K562 (cell line): ENCODE measurements at regions not wholly inside any gene's neighbourhood (a gene's known extent, or its start where the extent isn't known, plus 50 kb on each side); places are given as distances from the start of the nearest gene placed in this dataset.

Experiments
- ATAC-seq: fragments of 200-7000 bp; cut with Tn5 transposase; 3 replicates; pipeline ENCODE4 v1.9.1; 2020; ENCODE audit warnings: moderate library complexity
- BruUV-seq: library from RNA; stranded (reverse); fragments of 400-500 nt; replicated peaks from 2 replicates; lab custom pipeline; 2021; lab: Mats Ljungman, UMichigan
- CTCF ChIA-PET: fragments of 300-600 bp; formaldehyde crosslinking; extraction: SDS; loops from one replicate; lab custom pipeline; 2021; ENCODE audit warnings: low intra/inter-chr PET ratio; lab: Yijun Ruan, JAX
- POLR2A ChIA-PET: fragments of 300-600, 350-650 bp; sonication (Branson Sonifier 250); formaldehyde crosslinking; extraction: SDS; loops from one replicate; lab custom pipeline; 2021; ENCODE audit warnings: antibody characterized with exemption, inconsistent platforms; lab: Yijun Ruan, JAX
- DNase-seq, 4 experiments: peaks; one replicate each; pipeline versions ENCODE4 v3.0.0 to v3.0.0-alpha.2; 2011 to 2018; ENCODE audit warnings: low spot score in 3 of 4, mixed read lengths in 3 of 4; ENCODE audit errors: extremely low read depth in 1 of 4
- FAIRE-seq: peaks from 2 replicates; lab custom pipeline; 2011; peaks lifted over from hg19 to GRCh38; lab: Jason Lieb, UNC
- H2AFZ ChIP-seq: 2 replicates; pipeline ENCODE4 v1.6.0; 2011; ENCODE audit warnings: low read depth, low read length, control low read depth, inconsistent platforms
- H3K27ac ChIP-seq: fragments of 200-600 bp; 3 replicates; pipeline ENCODE4 v1.8.0; 2011; ENCODE audit warnings: low read depth, mild to moderate bottlenecking, control low read depth, inconsistent platforms, low read length, moderate library complexity, mixed read lengths; ENCODE audit errors: extremely low read depth
- H3K27me3 ChIP-seq, 2 experiments: fragments of 300-600 bp in 1 of 2; 2 replicates in 1 of 2; 3 replicates in 1 of 2; pipeline versions ENCODE4 v1.6.0 to v1.8.0; 2011; ENCODE audit warnings: inconsistent platforms in 2 of 2, low read length in 2 of 2, mild to moderate bottlenecking in 1 of 2, mixed read lengths in 1 of 2, moderate library complexity in 1 of 2; ENCODE audit not compliant: control insufficient read depth in 2 of 2, insufficient read depth in 2 of 2
- H3K36me3 ChIP-seq: fragments of 300-600 bp; 3 replicates; pipeline ENCODE4 v1.8.0; 2011; ENCODE audit warnings: mild to moderate bottlenecking, low read length, inconsistent platforms; ENCODE audit not compliant: control insufficient read depth, insufficient read depth
- H3K4me1 ChIP-seq, 2 experiments: fragments of 200-600 bp in 1 of 2; replicated peaks in 1 of 2; 2 replicates in 1 of 2; 3 replicates in 1 of 2; pipeline versions ENCODE4 v1.5.1 to v1.8.0; 2011; ENCODE audit warnings: inconsistent platforms in 2 of 2, low read length in 2 of 2, mild to moderate bottlenecking in 1 of 2, mixed read lengths in 1 of 2, moderate library complexity in 1 of 2; ENCODE audit not compliant: control insufficient read depth in 2 of 2, insufficient read depth in 2 of 2
- H3K4me2 ChIP-seq: 2 replicates; pipeline ENCODE4 v1.6.1; 2011; ENCODE audit warnings: low read length, control low read depth, inconsistent platforms, mixed read lengths; ENCODE audit not compliant: insufficient read depth
- H3K4me3 ChIP-seq: fragments of 200-600 bp; sonication (generic), shearing (Covaris generic); 2 replicates; pipeline ENCODE4 v1.5.1; 2016; ENCODE audit warnings: control low read depth, inconsistent platforms
- H3K79me2 ChIP-seq: fragments of 200-600 bp; 3 replicates; pipeline ENCODE4 v1.8.0; 2011; ENCODE audit warnings: low read length, inconsistent platforms; ENCODE audit not compliant: control insufficient read depth, insufficient read depth
- H3K9ac ChIP-seq, 2 experiments: 2 replicates each; pipeline versions ENCODE4 v1.6.0 to v1.6.1; 2011; ENCODE audit warnings: low read depth in 2 of 2, low read length in 2 of 2, control low read depth in 1 of 2, inconsistent platforms in 1 of 2, mild to moderate bottlenecking in 1 of 2, mixed read lengths in 1 of 2; ENCODE audit not compliant: insufficient read depth in 1 of 2
- H3K9me1 ChIP-seq: one replicate; pipeline ENCODE4 v1.6.0; 2011; ENCODE audit warnings: inconsistent platforms, mild to moderate bottlenecking, low read length, moderate library complexity; ENCODE audit not compliant: control insufficient read depth, insufficient read depth
- H3K9me3 ChIP-seq: replicated peaks from 2 replicates; pipeline ENCODE4 v1.5.1; 2011; ENCODE audit warnings: low read depth, low read length, inconsistent platforms; ENCODE audit not compliant: control insufficient read depth, insufficient read depth
- H4K20me1 ChIP-seq: replicated peaks from 2 replicates; pipeline ENCODE4 v1.6.1; 2011; ENCODE audit warnings: low read length, inconsistent platforms, mixed read lengths; ENCODE audit not compliant: control insufficient read depth, insufficient read depth
- CBX5 ChIP-seq: IDR thresholded peaks from 2 replicates; pipeline ENCODE4 v1.6.1; 2014; ENCODE audit warnings: low read depth, borderline replicate concordance
- CREB5 ChIP-seq: fragments of 250-450 bp; sonication (Bioruptor Pico); IDR thresholded peaks from 2 replicates; pipeline ENCODE4 v1.5.0; 2020; ENCODE audit warnings: mild to moderate bottlenecking
- E2F1 ChIP-seq: sonication (generic); formaldehyde crosslinking; IDR thresholded peaks from 2 replicates; pipeline ENCODE4 v1.8.1; 2023; ENCODE audit warnings: mild to moderate bottlenecking, missing genetic modification reagents, moderate library complexity
- GTF2B ChIP-seq: IDR thresholded peaks from 2 replicates; pipeline ENCODE4 v1.6.1; 2011; ENCODE audit not compliant: insufficient read length; ENCODE audit errors: extremely low read depth
- MTA1 ChIP-seq: fragments of 450-650 bp; IDR thresholded peaks from 2 replicates; pipeline ENCODE4 v1.6.1; 2017; ENCODE audit warnings: borderline replicate concordance
- NFATC3 ChIP-seq: fragments of 450-650 bp; IDR thresholded peaks from 2 replicates; pipeline ENCODE4 v1.6.1; 2017; ENCODE audit warnings: mild to moderate bottlenecking
- POLR2AphosphoS5 ChIP-seq: IDR thresholded peaks from 2 replicates; pipeline ENCODE4 v1.6.1; 2011; ENCODE audit warnings: mild to moderate bottlenecking, low read depth, low read length, moderate library complexity; ENCODE audit not compliant: control insufficient read depth, insufficient read depth
- POLR2G ChIP-seq: fragments of 200-400 bp; formaldehyde crosslinking; IDR thresholded peaks from 2 replicates; pipeline ENCODE4 v1.6.1; 2017; ENCODE audit warnings: low read depth, mild to moderate bottlenecking, antibody characterized with exemption, low read length, moderate library complexity
- SMAD3 ChIP-seq: fragments of 450-650 bp; formaldehyde crosslinking; conservative IDR thresholded peaks from 2 replicates; pipeline ENCODE4 v1.4.0; 2020; ENCODE audit warnings: mild to moderate bottlenecking
- ZEB2 ChIP-seq: fragments of 450-650 bp; IDR thresholded peaks from 2 replicates; pipeline ENCODE4 v1.6.1; 2016
- ZNF23 ChIP-seq: fragments of 250-450 bp; sonication (Bioruptor Pico); IDR thresholded peaks from 2 replicates; pipeline ENCODE4 v1.4.0; 2020; ENCODE audit warnings: mild to moderate bottlenecking
- ZNF512 ChIP-seq: IDR thresholded peaks from 2 replicates; pipeline ENCODE4 v1.6.1; 2016; ENCODE audit warnings: missing genetic modification characterization, missing compliant biosample characterization
- WGBS: fragments of 100-300 bp; shearing (Covaris generic); methylation state at CpG from one replicate; pipeline ENCODE4 v1.1.6; 2016; ENCODE audit warnings: low coverage, mixed read lengths; ENCODE audit not compliant: insufficient coverage; ENCODE audit errors: missing lambda C conversion rate; 5-methylcytosine and 5-hydroxymethylcytosine counted together
- in situ Hi-C: fragments of 300-500 bp; cut with MboI; formaldehyde crosslinking; loops from 4 replicates; pipeline ENCODE4 v1.15.0; 2018; ENCODE audit warnings: inconsistent platforms, mixed read lengths
- intact Hi-C: fragments of 100-400 bp; cut with micrococcal nuclease; formaldehyde crosslinking; loops from 2 replicates; pipeline ENCODE4 v1.14.2; 2022

- Histone ChIP-seq H3K4me1 (no peaks in the 10 kb centered on the region), H3K27ac (no peak overlapping the region), H3K36me3 (no peaks in the 10 kb centered on the region), H4K20me1 (no peaks in the 10 kb centered on the region), H3K4me2 (no peak overlapping the region), H3K9ac (no peak overlapping the region), H3K27me3 (no peaks in the 10 kb centered on the region), H3K79me2 (no peaks in the 10 kb centered on the region), H2AFZ (no peak overlapping the region), H3K9me3 (no peaks in the 10 kb centered on the region), H3K4me3 (no peak overlapping the region), H3K9me1 (no peaks in the 10 kb centered on the region)
- BruUV-seq: no TSS peak
- DNase-seq: no peak
- no peak for ATAC-seq
- TF ChIP-seq CBX5: no peak
- in situ Hi-C loops: no loop called here
- intact Hi-C loops: no loop called here
- CTCF ChIA-PET: no interaction called here
- POLR2A ChIA-PET: no interaction called here
- 0% methylated on average over 4 of the region's 4 CpGs for WGBS
- no peak for FAIRE-seq
These were observed 57.5 kb upstream of the SNRPB2 start for GRCh38 chr20:16672299-16672698.

- ATAC-seq: no peak
- no peak for FAIRE-seq
- POLR2A ChIA-PET: no interaction called here
- H3K9ac ChIP-seq: no peak overlapping the region
- no peak for DNase-seq
- H3K9me3 ChIP-seq: no peaks in the 10 kb centered on the region
- no peak overlapping the region for H3K4me3 ChIP-seq
- no peak overlapping the region for H3K4me2 ChIP-seq
- H3K79me2 ChIP-seq: no peaks in the 10 kb centered on the region
- TF ChIP-seq MTA1: no peak
- no peak for TF ChIP-seq NFATC3
- TF ChIP-seq SMAD3 (CRISPR knock-in tag): no peak
- TF ChIP-seq GTF2B: no peak
- TF ChIP-seq POLR2G: no peak
- no peak for TF ChIP-seq POLR2AphosphoS5
- no peak for TF ChIP-seq CREB5 (CRISPR knock-in tag)
- TF ChIP-seq ZNF23 (CRISPR knock-in tag): no peak
- TF ChIP-seq ZEB2: no peak
- no peak for TF ChIP-seq ZNF512 (tag)
- TF ChIP-seq E2F1 (CRISPR knock-in tag): no peak
- TF ChIP-seq, all 486 proteins: peak for 0
- H2AFZ ChIP-seq: no peak overlapping the region
- H3K4me1 ChIP-seq: no peaks in the 10 kb centered on the region
- no peaks in the 10 kb centered on the region for H3K9me1 ChIP-seq
- BruUV-seq: no TSS peak
- no peaks in the 10 kb centered on the region for H3K36me3 ChIP-seq
- CTCF ChIA-PET: no interaction called here
- no peaks in the 10 kb centered on the region for H3K27me3 ChIP-seq
- H3K27ac ChIP-seq: no peak overlapping the region
- intact Hi-C loops: no loop called here
- in situ Hi-C loops: no loop called here
- H4K20me1 ChIP-seq: no peaks in the 10 kb centered on the region
- WGBS: 4% methylated on average over 4 of the region's 4 CpGs
These were observed 58.1 kb upstream of the SNRPB2 start for GRCh38 chr20:16671753-16672152.
